ENCODE measurements at regions not wholly inside any gene's neighbourhood (a gene's known extent, or its start where the extent isn't known, plus 50 kb on each side); places are given as distances from the start of the nearest gene placed in this dataset.

- no peak for TF ChIP-seq EZH2phosphoT487 (IDR thresholded peaks at IDR 0.05; ENCODE audit: borderline replicate concordance, low read length)
- TF ChIP-seq CTCF (IDR thresholded peaks at IDR 0.05; ENCODE audit: low read depth, low read length, poor library complexity, severe bottlenecking): no peak
Measured at GRCh38 chr18:78496079-78496478, 483.5 kb upstream of the SALL3 start.
